GM18907 (cell line): ENCODE measurements at regions not wholly inside any gene's neighbourhood (a gene's known extent, or its start where the extent isn't known, plus 50 kb on each side); places are given as distances from the start of the nearest gene placed in this dataset.

Source experiments
- ATAC-seq: cut with Tn5 transposase; IDR thresholded peaks from one replicate; pipeline ENCODE4 v1.9.1; 2021; ENCODE audit warnings: mild to moderate bottlenecking, moderate library complexity; ENCODE audit not compliant: unreplicated experiment

DNA sequence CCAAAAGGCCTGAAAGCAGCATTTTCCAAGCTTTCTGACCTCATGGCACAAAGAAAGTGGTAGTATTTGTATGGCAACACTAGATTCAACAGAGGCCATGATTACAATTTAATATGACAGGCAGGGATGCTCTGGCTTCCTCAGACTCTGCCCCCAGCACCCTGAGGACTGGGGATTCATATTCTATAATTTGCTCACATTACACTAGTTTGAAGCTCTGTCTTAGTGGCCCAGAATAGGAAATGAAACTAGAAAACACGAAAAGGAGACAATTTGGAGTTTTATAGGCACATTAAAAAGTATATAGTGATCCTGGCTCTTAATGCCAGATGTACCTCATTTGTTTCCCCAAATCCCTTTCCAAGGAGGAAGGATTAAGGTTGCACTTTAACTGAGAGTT is 173.0 kb upstream of the STK17B start:
- ATAC-seq, result no peak

GRCh38 chr2:196353717-196354116 is 182.3 kb upstream of the STK17B start:
- ATAC-seq, result no peak

DNA sequence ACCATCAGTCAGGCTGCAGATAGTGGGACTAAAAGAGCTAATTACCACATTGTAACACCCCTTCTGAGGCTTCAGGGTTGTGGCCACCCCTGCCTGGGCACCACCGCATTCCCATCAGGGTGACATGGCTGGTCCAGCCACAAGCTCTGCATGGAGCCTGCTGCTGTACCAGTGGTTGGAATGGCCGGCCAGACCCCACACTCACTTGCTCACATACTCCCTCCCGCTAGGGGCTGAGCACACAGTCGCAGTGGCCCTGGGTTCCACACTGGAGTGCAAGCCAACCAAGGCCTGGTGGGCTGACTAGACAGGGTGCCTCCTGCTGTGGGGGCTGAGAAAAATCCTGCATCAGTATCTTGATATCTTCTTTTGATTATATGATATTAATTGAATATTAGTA is 182.8 kb upstream of the STK17B start:
- ATAC-seq, result no peak

- no peak for ATAC-seq
Measured at GRCh38 chr2:196356332-196356731, 185.0 kb upstream of the STK17B start.

GRCh38 chr2:196360650-196361049 is 189.3 kb upstream of the STK17B start:
- ATAC-seq, result no peak

DNA sequence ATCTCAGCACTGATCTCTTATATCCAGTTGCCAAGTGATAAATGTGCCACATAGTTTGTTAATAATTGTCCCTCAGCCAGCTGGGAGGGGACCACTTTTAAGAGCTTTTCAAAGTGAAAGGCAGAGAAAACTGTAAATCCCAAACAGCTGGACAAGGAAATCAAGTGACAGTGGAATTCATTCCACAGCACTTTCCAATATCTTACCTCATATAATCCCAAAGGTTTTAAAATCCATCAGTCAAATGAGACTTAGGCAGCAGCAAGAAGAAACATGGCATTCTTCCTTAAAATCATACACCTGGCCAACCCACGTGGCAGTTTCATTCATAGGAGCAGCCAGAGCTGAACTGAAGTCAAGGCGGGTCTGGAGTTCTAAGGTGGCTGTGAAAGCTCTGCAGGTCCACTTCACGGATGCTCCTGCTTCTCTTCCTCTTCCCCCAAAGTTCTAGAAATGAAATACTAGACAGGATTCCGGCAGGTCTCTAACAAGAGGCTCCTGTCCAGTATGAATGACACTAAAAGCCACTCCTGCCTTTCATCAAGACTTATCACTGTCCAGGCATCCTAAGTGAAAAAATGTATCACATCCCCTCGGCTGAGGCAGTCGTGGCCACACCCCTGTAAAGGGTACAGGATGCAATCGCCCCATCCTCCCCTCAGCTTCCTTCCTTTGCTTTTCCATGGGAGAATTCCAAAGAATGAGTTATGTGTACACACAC is 190.4 kb upstream of the STK17B start:
- ATAC-seq, result no peak

DNA sequence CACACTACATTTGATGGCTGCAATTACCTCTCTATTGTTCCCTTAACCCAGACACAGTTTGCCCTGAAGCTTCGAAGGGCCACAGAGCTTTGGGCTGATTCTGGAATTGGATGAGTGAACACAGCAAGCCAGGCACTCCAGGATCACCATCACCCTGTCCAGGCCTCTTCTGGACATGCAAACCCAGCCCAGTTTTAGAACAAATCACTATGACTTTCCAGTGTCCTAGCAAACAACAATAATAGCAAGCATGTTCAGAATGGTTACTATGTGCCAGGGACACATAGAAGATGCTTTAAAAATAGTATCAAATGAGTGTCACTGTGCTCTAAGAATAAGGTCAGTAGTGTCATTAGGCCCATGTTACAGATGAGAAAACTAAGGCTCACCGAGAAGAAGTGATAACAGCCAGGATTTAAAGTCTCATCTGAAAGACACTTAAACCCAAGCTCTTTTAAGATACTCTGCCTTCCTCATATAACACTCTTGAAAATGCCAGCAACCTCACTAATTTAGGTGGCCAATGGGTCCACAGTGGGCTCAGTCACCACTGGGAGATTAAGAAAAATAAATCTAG is 191.7 kb upstream of the STK17B start:
- no peak for ATAC-seq

DNA sequence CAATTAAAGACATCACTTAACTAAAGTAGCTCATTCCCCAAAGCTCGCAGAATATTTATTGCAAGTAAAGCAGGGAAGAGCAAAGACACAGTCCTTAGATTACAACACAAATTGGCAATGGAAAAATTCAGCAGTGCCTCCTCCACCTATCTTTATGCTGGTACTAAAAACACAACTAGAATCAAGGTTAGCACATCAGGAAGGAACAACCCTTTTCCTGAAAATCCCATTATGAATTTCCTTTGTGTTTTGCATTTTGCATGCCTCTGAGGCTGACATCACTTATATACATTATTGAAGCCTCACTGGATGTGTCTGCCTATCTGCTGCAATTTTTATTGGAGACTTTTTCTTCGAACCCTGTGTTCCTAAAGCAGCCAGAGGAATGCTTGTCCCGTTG is 193.8 kb upstream of the STK17B start:
- ATAC-seq, result no peak

GRCh38 chr2:196365923-196366322 is 194.5 kb upstream of the STK17B start:
- ATAC-seq, result no peak

GRCh38 chr2:196367633-196368032 is 196.3 kb upstream of the STK17B start:
- no peak for ATAC-seq

DNA sequence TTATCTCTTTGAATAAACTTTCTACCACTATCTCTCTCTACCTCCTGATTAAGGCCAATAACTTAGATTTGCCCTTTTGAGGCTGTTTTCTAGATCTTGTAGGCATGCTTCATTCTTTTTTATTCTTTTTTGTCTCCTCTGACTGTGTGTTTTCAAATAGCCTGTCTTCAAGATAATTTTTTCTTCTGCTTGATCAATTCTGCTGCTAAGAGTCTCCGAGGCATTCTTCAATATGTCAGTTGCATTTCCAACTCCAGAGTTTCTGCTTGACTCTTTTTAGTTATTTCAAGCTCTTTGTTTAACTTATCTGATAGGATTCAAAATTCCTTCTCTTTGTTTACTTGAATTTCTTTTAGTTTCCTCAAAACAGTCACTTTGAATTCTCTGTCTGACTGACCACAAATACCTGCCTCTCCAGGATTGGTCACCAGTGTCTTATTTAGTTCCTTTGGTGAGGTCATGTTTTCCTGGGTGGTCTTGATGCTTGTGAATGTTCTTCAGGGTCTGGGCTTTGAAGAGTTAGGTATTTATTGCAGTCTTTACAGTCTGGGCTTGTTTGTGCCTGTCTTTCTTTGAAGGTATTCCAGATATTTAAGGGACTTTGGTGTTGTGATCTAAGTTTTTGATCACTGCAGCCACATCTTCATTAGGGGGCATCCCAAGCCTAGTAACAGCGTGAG is 197.3 kb upstream of the STK17B start:
- ATAC-seq, result no peak

DNA sequence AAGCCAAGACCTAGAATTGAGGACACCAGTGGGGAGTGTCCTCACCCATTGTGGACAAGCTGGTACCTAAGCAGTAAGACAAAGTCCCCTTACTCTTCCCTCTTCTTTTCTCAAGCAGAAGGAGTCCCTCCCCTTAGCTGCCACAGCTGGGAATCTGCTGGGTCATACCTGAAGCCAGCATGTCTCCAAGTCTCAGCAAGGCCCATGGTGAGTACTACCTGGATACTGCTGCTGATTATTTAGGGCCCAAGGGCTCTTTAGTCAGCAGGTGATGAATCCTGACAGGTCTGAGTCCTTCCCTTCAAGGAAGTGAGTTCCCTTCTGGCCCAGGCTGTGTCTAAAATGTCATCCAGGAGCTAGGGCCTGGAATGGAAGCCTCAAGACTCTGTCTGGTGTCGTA is 198.6 kb upstream of the STK17B start:
- ATAC-seq, result no peak

DNA sequence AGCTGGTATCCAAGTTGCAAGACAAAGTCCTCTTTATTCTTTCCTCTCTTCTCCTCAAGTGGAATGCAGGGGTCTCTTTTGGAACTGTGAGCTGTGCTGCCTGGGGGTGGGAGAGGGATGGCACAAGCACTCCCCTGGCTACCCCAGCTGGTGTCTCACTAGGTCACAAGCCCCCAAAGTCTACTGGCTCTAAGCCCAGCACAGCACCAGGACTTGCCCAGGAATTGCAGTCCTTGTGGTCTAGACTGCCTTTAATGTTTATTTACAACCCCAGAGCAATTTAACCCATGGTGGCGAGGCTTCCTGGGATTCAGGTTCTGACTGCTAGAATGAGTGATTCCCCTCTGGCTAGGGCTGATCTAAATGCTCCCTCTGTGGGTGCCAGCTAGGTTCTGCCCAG is 199.0 kb upstream of the STK17B start:
- no peak for ATAC-seq

DNA sequence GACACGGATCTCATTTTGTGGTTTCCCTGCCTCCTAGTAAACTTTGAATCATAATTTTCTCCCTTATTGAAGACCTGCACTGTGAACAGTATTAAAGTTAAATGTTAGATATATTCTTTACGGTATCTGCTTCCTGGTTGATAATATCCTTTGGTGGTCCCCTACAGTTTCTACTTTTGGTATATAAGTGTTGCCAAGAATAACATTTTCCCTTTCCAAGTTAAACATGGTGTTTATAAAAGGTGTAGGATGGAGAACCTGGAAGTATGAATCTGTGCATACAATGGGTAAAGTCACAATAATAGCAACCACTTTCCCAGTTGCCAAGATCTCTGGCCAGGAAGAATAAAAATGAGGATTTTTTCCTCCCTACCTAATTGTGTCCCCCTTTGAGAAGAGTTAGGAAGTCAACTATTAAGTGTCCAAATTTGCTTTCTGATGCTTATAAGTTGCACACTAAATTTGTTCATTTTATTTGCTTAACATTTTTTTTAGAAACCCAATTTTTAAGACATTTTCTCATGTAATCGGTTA is 201.0 kb upstream of the STK17B start:
- no peak for ATAC-seq

- ATAC-seq, result no peak
Measured at GRCh38 chr2:196372811-196373664, 201.7 kb upstream of the STK17B start.

GRCh38 chr2:196376984-196377877 is 205.9 kb upstream of the STK17B start:
- ATAC-seq, result peak; percentile 64

- ATAC-seq, result no peak
Measured at GRCh38 chr2:196379600-196379999, 208.2 kb upstream of the STK17B start.

DNA sequence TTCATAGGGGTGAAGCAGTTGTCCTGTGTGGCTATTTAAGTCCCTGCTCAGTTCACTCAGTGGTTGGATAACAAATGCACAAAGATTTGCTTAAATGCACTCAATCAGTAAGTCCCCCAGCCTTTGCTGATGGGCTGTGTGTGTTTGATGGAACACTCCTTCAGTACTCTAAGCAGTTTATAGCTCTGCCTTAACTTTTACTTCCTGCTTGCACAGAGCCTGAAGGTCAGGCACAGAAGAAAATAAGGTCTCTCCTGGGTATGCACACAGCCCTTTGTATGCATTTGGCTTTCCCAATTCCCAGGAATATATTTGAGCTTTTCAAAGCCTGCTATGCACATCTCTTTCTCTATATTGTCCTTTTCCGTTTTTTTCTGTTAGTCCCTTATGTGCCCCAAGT is 208.7 kb upstream of the STK17B start:
- no peak for ATAC-seq

DNA sequence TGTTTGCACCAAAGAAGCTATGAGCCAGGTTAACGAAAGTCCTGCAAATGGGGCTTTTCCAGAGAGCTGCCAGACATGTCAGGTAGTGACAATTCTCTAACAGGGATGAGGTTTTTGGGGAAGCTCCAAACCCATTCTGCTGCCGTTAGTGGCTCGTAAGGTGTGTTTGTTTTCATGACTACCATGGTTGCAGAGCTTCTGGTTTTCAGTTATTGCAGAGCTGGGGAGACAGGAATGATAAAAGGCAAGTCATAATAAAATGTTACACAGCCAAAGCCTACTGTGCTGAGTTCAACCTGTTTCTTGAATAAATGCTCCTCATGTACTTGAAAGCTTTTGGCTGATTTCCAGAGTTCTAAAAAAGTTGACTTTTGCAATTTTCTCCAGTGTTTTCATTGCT is 209.2 kb upstream of the STK17B start:
- ATAC-seq, result no peak

DNA sequence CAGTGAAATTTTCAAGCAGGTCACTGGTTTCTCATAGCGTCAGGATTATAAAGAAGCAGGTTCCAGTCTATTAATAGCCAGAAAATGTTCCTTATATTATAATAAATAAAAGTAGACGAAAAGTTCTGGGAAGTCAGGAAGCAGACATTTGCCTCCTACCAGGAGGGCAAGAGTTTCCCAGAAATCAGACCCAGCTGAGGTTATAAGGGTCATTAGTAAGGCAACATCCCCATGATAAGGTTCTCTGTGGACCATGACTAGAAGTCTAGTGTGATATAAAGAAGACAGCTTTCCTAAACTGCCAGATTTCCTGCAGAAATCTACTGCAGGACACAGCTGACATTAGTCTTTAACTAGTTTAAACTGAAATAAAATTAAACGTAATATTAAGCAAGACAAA is 210.1 kb upstream of the STK17B start:
- ATAC-seq, result no peak
